ENCODE measurements at regions not wholly inside any gene's neighbourhood (a gene's known extent, or its start where the extent isn't known, plus 50 kb on each side); places are given as distances from the start of the nearest gene placed in this dataset.

GRCh38 chr2:149687052-149687427 lies 99.5 kb upstream of the MMADHC start:
- TF ChIP-seq CTCF (IDR thresholded peaks at IDR 0.05; ENCODE audit: low read length) (no peak), EZH2 (IDR thresholded peaks at IDR 0.05; ENCODE audit: borderline replicate concordance, low read length) (no peak)
